DMS79 treated with DMSO at 0.1 percent for 48 hours (cell line): ENCODE measurements at regions not wholly inside any gene's neighbourhood (a gene's known extent, or its start where the extent isn't known, plus 50 kb on each side); places are given as distances from the start of the nearest gene placed in this dataset.

Experiments used
- DNase-seq: peaks from one replicate; lab custom pipeline; 2025; lab: John Stamatoyannopoulos, UW

- peak; percentile 1 for DNase-seq
These were observed 323.3 kb downstream of the RPS6KC1 start for GRCh38 chr1:213374369-213374768.

GRCh38 chr1:213375002-213375401 lies 324.0 kb downstream of the RPS6KC1 start:
- DNase-seq = no peak

GRCh38 chr1:213376862-213377372 lies 325.9 kb downstream of the RPS6KC1 start:
- no peak for DNase-seq

GRCh38 chr1:213380865-213381264 lies 329.8 kb downstream of the RPS6KC1 start:
- no peak for DNase-seq

GRCh38 chr1:213381572-213382084 lies 330.6 kb downstream of the RPS6KC1 start:
- no peak for DNase-seq

GRCh38 chr1:213383465-213383864 lies 332.4 kb downstream of the RPS6KC1 start:
- no peak for DNase-seq

GRCh38 chr1:213385201-213385600 lies 334.2 kb downstream of the RPS6KC1 start:
- no peak for DNase-seq

- DNase-seq = no peak
These were observed 334.8 kb downstream of the RPS6KC1 start for GRCh38 chr1:213385806-213386324.

- DNase-seq = no peak
These were observed 336.5 kb downstream of the RPS6KC1 start for GRCh38 chr1:213387380-213388015.

GRCh38 chr1:213388199-213388598 lies 337.2 kb downstream of the RPS6KC1 start:
- DNase-seq = no peak

GRCh38 chr1:213389061-213389581 lies 338.1 kb downstream of the RPS6KC1 start:
- DNase-seq = no peak

GRCh38 chr1:213391445-213391844 lies 340.4 kb downstream of the RPS6KC1 start:
- DNase-seq = no peak

- DNase-seq = no peak
These were observed 342.8 kb downstream of the RPS6KC1 start for GRCh38 chr1:213393860-213394259.

GRCh38 chr1:213394837-213395236 lies 343.8 kb downstream of the RPS6KC1 start:
- no peak for DNase-seq

- no peak for DNase-seq
These were observed 346.6 kb downstream of the RPS6KC1 start for GRCh38 chr1:213397638-213398037.

GRCh38 chr1:213399695-213400094 lies 348.7 kb downstream of the RPS6KC1 start:
- no peak for DNase-seq

GRCh38 chr1:213409208-213409631 lies 358.2 kb downstream of the RPS6KC1 start:
- no peak for DNase-seq

GRCh38 chr1:213409971-213410370 lies 358.9 kb downstream of the RPS6KC1 start:
- no peak for DNase-seq

- no peak for DNase-seq
These were observed 363.3 kb downstream of the RPS6KC1 start for GRCh38 chr1:213414346-213414745.

GRCh38 chr1:213414911-213415310 lies 363.9 kb downstream of the RPS6KC1 start:
- no peak for DNase-seq

- no peak for DNase-seq
These were observed 364.8 kb downstream of the RPS6KC1 start for GRCh38 chr1:213415691-213416380.

GRCh38 chr1:213416461-213417224 lies 365.6 kb downstream of the RPS6KC1 start:
- no peak for DNase-seq
